H1 (cell line): ENCODE measurements at regions not wholly inside any gene's neighbourhood (a gene's known extent, or its start where the extent isn't known, plus 50 kb on each side); places are given as distances from the start of the nearest gene placed in this dataset.

ENCODE experiments used
- CTCF ChIA-PET: fragments of 300-600 bp; sonication (Branson Sonifier 250); formaldehyde crosslinking; loops from one replicate; lab custom pipeline; 2021; ENCODE audit not compliant: partially characterized antibody; lab: Charles Lee
- POLR2A ChIA-PET: fragments of 300-600 bp; sonication (Branson Sonifier 250); formaldehyde crosslinking; loops from one replicate; lab custom pipeline; 2021; ENCODE audit warnings: inconsistent platforms; ENCODE audit not compliant: partially characterized antibody; lab: Charles Lee
- DNase-seq, 2 experiments: peaks; one replicate each; pipeline versions ENCODE4 v3.0.0 to v3.0.0-alpha.2; 2010 to 2022; ENCODE audit warnings: low spot score in 2 of 2, low read depth in 1 of 2, mixed read lengths in 1 of 2
- FAIRE-seq: peaks from 2 replicates; lab custom pipeline; 2011; peaks lifted over from hg19 to GRCh38; lab: Jason Lieb, UNC
- H2AFZ ChIP-seq: 2 replicates; pipeline ENCODE4 v1.8.1; 2012; ENCODE audit warnings: low read length, inconsistent platforms
- H2AK5ac ChIP-seq: 2 replicates; pipeline ENCODE4 v1.6.1; 2013; ENCODE audit warnings: low read depth, low read length
- H2BK120ac ChIP-seq: replicated peaks from 2 replicates; pipeline ENCODE3; 2013; ENCODE audit warnings: low read depth, low read length, inconsistent platforms
- H2BK12ac ChIP-seq: 2 replicates; pipeline ENCODE4 v1.6.1; 2013; ENCODE audit warnings: low read depth, low read length
- H2BK15ac ChIP-seq: 2 replicates; pipeline ENCODE4 v1.6.1; 2013; ENCODE audit warnings: low read length
- H2BK20ac ChIP-seq: 2 replicates; pipeline ENCODE4 v1.6.1; 2013; ENCODE audit warnings: low read length
- H2BK5ac ChIP-seq: 2 replicates; pipeline ENCODE4 v1.6.1; 2013; ENCODE audit warnings: low read depth, low read length
- H3K14ac ChIP-seq: 2 replicates; pipeline ENCODE4 v1.6.1; 2013; ENCODE audit warnings: inconsistent platforms; ENCODE audit not compliant: insufficient read length
- H3K18ac ChIP-seq: 2 replicates; pipeline ENCODE4 v1.6.1; 2013; ENCODE audit warnings: low read length; ENCODE audit errors: extremely low read depth
- H3K23ac ChIP-seq: 2 replicates; pipeline ENCODE4 v1.6.1; 2013; ENCODE audit warnings: inconsistent platforms; ENCODE audit not compliant: insufficient read length
- H3K23me2 ChIP-seq: 2 replicates; pipeline ENCODE4 v1.6.1; 2013; ENCODE audit warnings: low read depth, low read length
- H3K27ac ChIP-seq: 2 replicates; pipeline ENCODE4 v1.6.1; 2011; ENCODE audit warnings: low read depth, low read length, inconsistent platforms
- H3K27me3 ChIP-seq, 4 experiments: replicated peaks in 1 of 4; 1 replicate in 1 of 4; 2 replicates in 3 of 4; pipeline versions ENCODE4 v1.6.1 to v1.8.1; 2011 to 2013; ENCODE audit warnings: low read length in 3 of 4, mild to moderate bottlenecking in 3 of 4, inconsistent platforms in 2 of 4, mixed read lengths in 2 of 4, moderate library complexity in 1 of 4; ENCODE audit not compliant: control insufficient read depth in 3 of 4, insufficient read depth in 3 of 4; ENCODE audit errors: extremely low read depth in 1 of 4
- H3K36me3 ChIP-seq, 4 experiments: 2 replicates each; pipeline versions ENCODE4 v1.6.1 to v1.8.1; 2011 to 2013; ENCODE audit warnings: mild to moderate bottlenecking in 4 of 4, low read length in 3 of 4, moderate library complexity in 2 of 4, control low read depth in 1 of 4, inconsistent platforms in 1 of 4; ENCODE audit not compliant: insufficient read depth in 4 of 4, control insufficient read depth in 2 of 4
- H3K4ac ChIP-seq: replicated peaks from 2 replicates; pipeline ENCODE3; 2013; ENCODE audit warnings: low read length, low read depth, mixed read lengths, inconsistent platforms; ENCODE audit not compliant: insufficient read length
- H3K4me1 ChIP-seq, 4 experiments: replicated peaks in 1 of 4; 1 replicate in 1 of 4; 2 replicates in 3 of 4; pipeline versions ENCODE4 v1.6.1 to v1.8.1; 2011 to 2013; ENCODE audit warnings: low read length in 3 of 4, inconsistent platforms in 2 of 4, mixed read lengths in 1 of 4; ENCODE audit not compliant: insufficient read depth in 4 of 4, control insufficient read depth in 3 of 4
- H3K4me2 ChIP-seq, 2 experiments: 2 replicates each; pipeline versions ENCODE4 v1.6.1 to v1.8.1; 2011 to 2013; ENCODE audit warnings: low read depth in 2 of 2, low read length in 2 of 2, control low read depth in 1 of 2, inconsistent platforms in 1 of 2, mild to moderate bottlenecking in 1 of 2; ENCODE audit not compliant: insufficient read depth in 1 of 2
- H3K4me3 ChIP-seq, 4 experiments: fragments of 200-600, 300-600 bp in 1 of 4; sonication (generic), shearing (Covaris generic), sonication (Bioruptor Twin) in 1 of 4; 2 replicates each; pipeline versions ENCODE4 v1.5.1 to v1.8.1; 2011 to 2016; ENCODE audit warnings: low read length in 4 of 4, low read depth in 3 of 4, control low read depth in 2 of 4, inconsistent platforms in 2 of 4, mild to moderate bottlenecking in 2 of 4, mixed read lengths in 1 of 4, moderate library complexity in 1 of 4; ENCODE audit not compliant: insufficient read depth in 2 of 4; ENCODE audit errors: extremely low read depth in 1 of 4
- H3K56ac ChIP-seq: replicated peaks from 2 replicates; pipeline ENCODE3; 2013; ENCODE audit warnings: low read depth, mild to moderate bottlenecking, mixed read lengths, low read length, inconsistent platforms; ENCODE audit not compliant: insufficient read length
- H3K79me1 ChIP-seq: 2 replicates; pipeline ENCODE4 v1.6.1; 2013; ENCODE audit warnings: low read depth, low read length, control low read depth
- H3K79me2 ChIP-seq, 2 experiments: 2 replicates each; pipeline versions ENCODE4 v1.6.1 to v1.8.1; 2012 to 2013; ENCODE audit warnings: low read length in 2 of 2, mild to moderate bottlenecking in 2 of 2, inconsistent platforms in 1 of 2; ENCODE audit not compliant: insufficient read depth in 2 of 2, control insufficient read depth in 1 of 2
- H3K9ac ChIP-seq, 4 experiments: replicated peaks in 1 of 4; 1 replicate in 1 of 4; 2 replicates in 3 of 4; pipeline versions ENCODE4 v1.6.1 to v1.8.1; 2011 to 2013; ENCODE audit warnings: low read depth in 3 of 4, low read length in 3 of 4, control low read depth in 2 of 4, mild to moderate bottlenecking in 2 of 4, moderate library complexity in 2 of 4, inconsistent platforms in 1 of 4; ENCODE audit errors: extremely low read depth in 1 of 4
- H3K9me3 ChIP-seq, 2 experiments: 2 replicates each; pipeline versions ENCODE4 v1.6.1 to v1.8.1; 2012 to 2013; ENCODE audit warnings: mild to moderate bottlenecking in 2 of 2, moderate library complexity in 2 of 2, control low read depth in 1 of 2, inconsistent platforms in 1 of 2, low read depth in 1 of 2, low read length in 1 of 2, mixed read lengths in 1 of 2; ENCODE audit not compliant: insufficient read depth in 2 of 2
- H4K20me1 ChIP-seq, 2 experiments: replicated peaks in 1 of 2; 2 replicates each; pipeline versions ENCODE3 to v1.8.1; 2011 to 2013; ENCODE audit warnings: inconsistent platforms in 2 of 2, low read length in 2 of 2, mild to moderate bottlenecking in 1 of 2; ENCODE audit not compliant: insufficient read depth in 2 of 2, control insufficient read depth in 1 of 2
- H4K5ac ChIP-seq: 2 replicates; pipeline ENCODE4 v1.6.1; 2013; ENCODE audit warnings: low read length, low read depth, mixed read lengths, inconsistent platforms; ENCODE audit not compliant: insufficient read length
- H4K8ac ChIP-seq: 2 replicates; pipeline ENCODE4 v1.8.0; 2013; ENCODE audit warnings: mild to moderate bottlenecking, moderate library complexity, low read length, inconsistent platforms; ENCODE audit not compliant: insufficient read depth; ENCODE audit errors: extremely low read depth
- H4K91ac ChIP-seq: replicated peaks from 2 replicates; pipeline ENCODE3; 2013; ENCODE audit warnings: low read length, mixed read lengths, inconsistent platforms; ENCODE audit not compliant: insufficient read length
- TEAD4 ChIP-seq: IDR thresholded peaks from 2 replicates; pipeline ENCODE4 v1.6.1; 2012; ENCODE audit warnings: low read depth, low read length, inconsistent platforms, mixed read lengths
- WGBS, 2 experiments: shearing (Covaris generic) in 1 of 2; methylation state at CpG; one replicate each; pipeline versions ENCODE4 v1.1.6 to v1.1.7; 2013 to 2015; ENCODE audit warnings: low lambda C conversion rate in 2 of 2, mixed read lengths in 2 of 2, inconsistent platforms in 1 of 2, low coverage in 1 of 2, missing lambda C conversion rate in 1 of 2; ENCODE audit not compliant: insufficient replicate concordance in 2 of 2, insufficient coverage in 1 of 2, insufficient read length in 1 of 2; ENCODE audit errors: extremely low coverage in 1 of 2, missing lambda C conversion rate in 1 of 2; 5-methylcytosine and 5-hydroxymethylcytosine counted together

- Histone ChIP-seq H3K27ac (no peak overlapping the region), H3K4me3 (no peak overlapping the region), H3K18ac (no peak overlapping the region), H4K20me1 (no peaks in the 10 kb centered on the region), H2AFZ (no peak overlapping the region), H2AK5ac (no peak overlapping the region), H3K79me1 (no peaks in the 10 kb centered on the region), H3K23me2 (peaks cover 1% of the 10 kb centered on the region; the same call in 1 of the 2 replicates), H2BK20ac (no peak overlapping the region), H3K4me1 (no peaks in the 10 kb centered on the region), H2BK120ac (no peak overlapping the region), H4K5ac (no peak overlapping the region), H3K56ac (no peak overlapping the region), H3K4me2 (no peak overlapping the region), H3K23ac (no peak overlapping the region), H2BK12ac (no peak overlapping the region), H2BK15ac (no peak overlapping the region), H3K9me3 (no peaks in the 10 kb centered on the region), H3K79me2 (no peaks in the 10 kb centered on the region), H3K36me3 (no peaks in the 10 kb centered on the region)
- CTCF ChIA-PET = no interaction called here
- FAIRE-seq = no peak
- 93% methylated on average over 2 of the region's 2 CpGs; no CpG with 5 or more reads in 1 of the 2 experiments for WGBS, 2 experiments
- no peak for TF ChIP-seq TEAD4
- TF ChIP-seq, all 59 proteins: peak for 0
- Histone ChIP-seq H3K27me3 (no peaks in the 10 kb centered on the region), H3K9ac (no peak overlapping the region), H2BK5ac (no peak overlapping the region), H4K91ac (no peak overlapping the region), H3K4ac (no peak overlapping the region), H4K8ac (no peak overlapping the region), H3K14ac (no peak overlapping the region)
- DNase-seq = no peak
- POLR2A ChIA-PET = no interaction called here
Measured at GRCh38 chr22:34579519-34579918, 486.4 kb upstream of the ISX start.
